GM18951 (cell line): ENCODE measurements at regions not wholly inside any gene's neighbourhood (a gene's known extent, or its start where the extent isn't known, plus 50 kb on each side); places are given as distances from the start of the nearest gene placed in this dataset.

Source experiments
- POLR2A ChIP-seq: IDR thresholded peaks from 4 replicates; pipeline ENCODE4 v1.6.1; 2011; ENCODE audit warnings: mild to moderate bottlenecking; ENCODE audit not compliant: insufficient read length, insufficient read depth; ENCODE audit errors: extremely low read depth
- in situ Hi-C: fragments of 300-500 bp; cut with MboI; formaldehyde crosslinking; loops from one replicate; pipeline ENCODE4 v1.12.0; 2022; ENCODE audit warnings: low sequenced_read_pairs, mixed read lengths, inconsistent platforms; ENCODE audit not compliant: unreplicated experiment

- TF ChIP-seq POLR2A: no peak
- in situ Hi-C loops: no loop called here
Observed at GRCh38 chr6:110558575-110558974, 82.2 kb upstream of the SLC22A16 start.

- TF ChIP-seq POLR2A: no peak
- in situ Hi-C loops: no loop called here
Observed at GRCh38 chr6:110557199-110557598, 80.8 kb upstream of the SLC22A16 start.

GRCh38 chr6:110556317-110557110, 80.1 kb upstream of the SLC22A16 start:
- in situ Hi-C loops: no loop called here
- no peak for TF ChIP-seq POLR2A

GRCh38 chr6:110554966-110555460, 78.6 kb upstream of the SLC22A16 start:
- TF ChIP-seq POLR2A: no peak
- in situ Hi-C loops: no loop called here

DNA sequence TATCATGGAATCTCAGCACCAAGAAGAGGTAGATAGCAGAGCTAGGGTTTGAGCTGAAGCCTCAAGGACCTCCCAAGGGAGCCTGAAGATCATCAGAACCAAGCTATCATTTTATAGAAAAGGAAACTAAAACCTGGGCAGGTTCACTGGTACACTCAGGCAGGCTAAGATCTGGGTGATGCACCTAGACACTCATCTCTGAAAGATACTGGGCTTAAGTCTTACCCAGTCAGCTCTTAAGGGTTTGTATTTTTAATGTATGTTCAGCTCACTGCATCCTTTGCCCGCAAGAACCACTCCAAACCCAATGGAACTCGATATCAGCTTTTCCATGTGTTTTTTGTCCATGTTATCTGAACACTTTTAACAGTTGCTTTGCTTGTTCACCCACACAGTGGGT, 78.0 kb upstream of the SLC22A16 start:
- in situ Hi-C loops: no loop called here
- TF ChIP-seq POLR2A: no peak

- in situ Hi-C loops: no loop called here
- TF ChIP-seq POLR2A: no peak
Observed at GRCh38 chr6:110552901-110553641, 76.7 kb upstream of the SLC22A16 start.

- no peak for TF ChIP-seq POLR2A
- in situ Hi-C loops: no loop called here
Observed at GRCh38 chr6:110552076-110552475, 75.7 kb upstream of the SLC22A16 start.

- in situ Hi-C loops: no loop called here
- TF ChIP-seq POLR2A: no peak
Observed at GRCh38 chr6:110551088-110551487, 74.7 kb upstream of the SLC22A16 start.

- TF ChIP-seq POLR2A: no peak
- in situ Hi-C loops: no loop called here
Observed at GRCh38 chr6:110550353-110550752, 73.9 kb upstream of the SLC22A16 start.

- in situ Hi-C loops: no loop called here
Observed at GRCh38 chr6:110549277-110549676, 72.9 kb upstream of the SLC22A16 start.

GRCh38 chr6:110548110-110548847, 71.9 kb upstream of the SLC22A16 start:
- no peak for TF ChIP-seq POLR2A
- in situ Hi-C loops: no loop called here

More at GRCh38 chr6:110549277-110549676, 72.9 kb upstream of the SLC22A16 start:
- no peak for TF ChIP-seq POLR2A

- TF ChIP-seq POLR2A: no peak
- in situ Hi-C loops: no loop called here
Observed at GRCh38 chr6:110547266-110547964, 71.0 kb upstream of the SLC22A16 start.

DNA sequence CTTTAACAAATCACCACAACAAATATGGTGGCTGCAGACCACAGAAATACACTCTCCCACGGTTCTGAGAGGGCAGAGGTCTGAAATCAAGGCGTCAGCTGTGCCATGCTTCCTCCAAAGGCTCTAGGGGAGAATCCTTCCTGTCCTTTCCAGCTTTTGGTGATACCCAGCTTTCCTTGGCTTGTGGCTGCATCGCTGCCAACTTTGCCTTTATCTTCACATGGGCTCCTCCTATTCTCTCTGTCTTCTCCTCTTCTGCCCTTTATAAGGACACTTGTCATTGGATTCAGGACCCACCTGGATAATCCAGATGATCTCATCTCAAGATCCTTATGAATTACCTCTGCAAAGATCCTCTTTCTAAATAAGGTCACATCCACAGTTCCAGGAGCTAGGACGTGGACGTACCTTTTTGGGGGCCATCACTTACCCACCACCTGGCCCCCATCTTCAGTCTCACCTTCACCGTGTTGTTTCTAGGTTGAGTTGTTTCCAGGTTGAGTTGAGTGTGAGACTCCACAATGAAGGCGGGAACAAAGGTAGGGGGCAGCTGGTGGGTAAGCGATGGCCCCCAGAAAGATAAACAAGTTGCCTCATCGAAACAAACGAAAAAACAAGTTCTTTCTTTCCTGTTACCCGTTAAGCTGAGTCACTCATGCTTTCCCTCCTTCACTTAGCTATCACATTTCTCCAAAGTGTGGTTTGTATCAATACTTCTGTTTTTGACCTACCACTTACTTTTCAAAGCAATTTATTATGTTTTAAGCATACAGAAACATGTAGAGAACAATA, 68.9 kb upstream of the SLC22A16 start:
- no peak for TF ChIP-seq POLR2A
- in situ Hi-C loops: no loop called here
